ENCODE measurements at regions not wholly inside any gene's neighbourhood (a gene's known extent, or its start where the extent isn't known, plus 50 kb on each side); places are given as distances from the start of the nearest gene placed in this dataset.
"Not testable (repeated sequence)": the region's sequence is repeated elsewhere in the genome, so short reads cannot be mapped to it uniquely, and the experiment has no call there.

- Mint-ChIP-seq H3K4me1 (peaks cover 0 to 2% of the 10 kb centered on the region in 2 donors), H3K4me3 (no peak overlapping the region), H3K36me3 (no peaks in the 10 kb centered on the region), H3K9me3 (peaks cover 0 to 3% (median 0%) of the 10 kb centered on the region in 6 donors), H3K27me3 (ENCODE audit: low read depth in 3 of 3) (peaks cover 2 to 5% (median 2%) of the 10 kb centered on the region in 3 donors), H3K27ac (no peak overlapping the region)
- DNase-seq, result no peak
Measured at GRCh38 chr5:5765066-5765850, 342.8 kb downstream of the ICE1 start.

- no peak overlapping the region for H3K4me3 Mint-ChIP-seq
- no peak for DNase-seq
- peaks cover 2 to 5% (median 2%) of the 10 kb centered on the region in 3 donors for H3K27me3 Mint-ChIP-seq (ENCODE audit: low read depth in 3 of 3)
- H3K9me3 Mint-ChIP-seq, result peaks cover 0 to 2% (median 0%) of the 10 kb centered on the region in 6 donors
- no peaks in the 10 kb centered on the region for H3K4me1 Mint-ChIP-seq
- H3K27ac Mint-ChIP-seq, result no peak overlapping the region
- H3K36me3 Mint-ChIP-seq, result no peaks in the 10 kb centered on the region
Measured at GRCh38 chr5:5764246-5764645, 341.8 kb downstream of the ICE1 start.

- Mint-ChIP-seq H3K27ac (no peak overlapping the region), H3K36me3 (no peaks in the 10 kb centered on the region), H3K4me1 (no peaks in the 10 kb centered on the region), H3K4me3 (no peak overlapping the region), H3K27me3 (ENCODE audit: low read depth in 3 of 3) (peaks cover 1 to 4% (median 2%) of the 10 kb centered on the region in 3 donors), H3K9me3 (peaks cover 0 to 4% (median 1%) of the 10 kb centered on the region in 6 donors)
- DNase-seq, result no peak
Measured at GRCh38 chr5:5756762-5757161, 334.3 kb downstream of the ICE1 start.

- no peak overlapping the region for H3K4me3 Mint-ChIP-seq
- peaks cover 1 to 4% (median 2%) of the 10 kb centered on the region in 3 donors for H3K27me3 Mint-ChIP-seq (ENCODE audit: low read depth in 3 of 3)
- DNase-seq, result no peak
- no peak overlapping the region for H3K27ac Mint-ChIP-seq
- H3K4me1 Mint-ChIP-seq, result no peaks in the 10 kb centered on the region
- H3K9me3 Mint-ChIP-seq, result peaks cover 0 to 4% (median 0%) of the 10 kb centered on the region in 6 donors
- H3K36me3 Mint-ChIP-seq, result no peaks in the 10 kb centered on the region
Measured at GRCh38 chr5:5755888-5756287, 333.4 kb downstream of the ICE1 start.

- H3K9me3 Mint-ChIP-seq, result peaks cover 0 to 7% (median 1%) of the 10 kb centered on the region in 6 donors
- peaks cover 0 to 10% (median 2%) of the 10 kb centered on the region in 3 donors for H3K27me3 Mint-ChIP-seq (ENCODE audit: low read depth in 3 of 3)
- no peak for DNase-seq
- H3K4me1 Mint-ChIP-seq, result no peaks in the 10 kb centered on the region
- H3K36me3 Mint-ChIP-seq, result no peaks in the 10 kb centered on the region
- no peak overlapping the region for H3K27ac Mint-ChIP-seq
- no peak overlapping the region for H3K4me3 Mint-ChIP-seq
Measured at GRCh38 chr5:5752844-5753243, 330.4 kb downstream of the ICE1 start.

- no peak overlapping the region for H3K27ac Mint-ChIP-seq
- H3K4me3 Mint-ChIP-seq, result no peak overlapping the region
- H3K4me1 Mint-ChIP-seq, result no peaks in the 10 kb centered on the region
- H3K27me3 Mint-ChIP-seq (ENCODE audit: low read depth in 3 of 3), result peaks cover 0 to 10% (median 2%) of the 10 kb centered on the region in 3 donors
- no peaks in the 10 kb centered on the region for H3K36me3 Mint-ChIP-seq
- peaks cover 0 to 7% (median 1%) of the 10 kb centered on the region in 6 donors for H3K9me3 Mint-ChIP-seq
- no peak for DNase-seq
Measured at GRCh38 chr5:5751987-5752386, 329.5 kb downstream of the ICE1 start.

GRCh38 chr5:5751498-5751897 is 329.0 kb downstream of the ICE1 start:
- Mint-ChIP-seq H3K4me3 (no peak overlapping the region), H3K36me3 (no peaks in the 10 kb centered on the region), H3K4me1 (no peaks in the 10 kb centered on the region), H3K9me3 (peaks cover 0 to 8% (median 5%) of the 10 kb centered on the region in 6 donors), H3K27me3 (ENCODE audit: low read depth in 3 of 3) (peaks cover 0 to 9% (median under 1%) of the 10 kb centered on the region in 3 donors), H3K27ac (no peak overlapping the region)
- DNase-seq, result no peak

- DNase-seq, result no peak
- Mint-ChIP-seq H3K4me1 (no peaks in the 10 kb centered on the region), H3K9me3 (peaks cover 12 to 31% (median 23%) of the 10 kb centered on the region in 6 donors), H3K27me3 (ENCODE audit: low read depth in 3 of 3) (peaks cover 0 to 2% (median 0%) of the 10 kb centered on the region in 3 donors), H3K36me3 (no peaks in the 10 kb centered on the region), H3K27ac (no peak overlapping the region), H3K4me3 (no peak overlapping the region)
Measured at GRCh38 chr5:5741418-5741817, 318.9 kb downstream of the ICE1 start.

- Mint-ChIP-seq H3K27ac (no peak overlapping the region), H3K27me3 (ENCODE audit: low read depth in 3 of 3) (peaks cover 0 to 2% (median 0%) of the 10 kb centered on the region in 3 donors), H3K36me3 (no peaks in the 10 kb centered on the region), H3K9me3 (peaks cover under 1 to 17% (median 10%) of the 10 kb centered on the region in 6 donors), H3K4me1 (no peaks in the 10 kb centered on the region), H3K4me3 (no peak overlapping the region)
- DNase-seq, result no peak
Measured at GRCh38 chr5:5739490-5739945, 317.0 kb downstream of the ICE1 start.

GRCh38 chr5:5738797-5739489 is 316.5 kb downstream of the ICE1 start:
- Mint-ChIP-seq H3K27ac (no peak overlapping the region), H3K36me3 (no peaks in the 10 kb centered on the region), H3K9me3 (peaks cover 0 to 12% (median 8%) of the 10 kb centered on the region in 6 donors), H3K4me1 (no peaks in the 10 kb centered on the region), H3K4me3 (no peak overlapping the region), H3K27me3 (ENCODE audit: low read depth in 3 of 3) (peaks cover 0 to 2% (median 0%) of the 10 kb centered on the region in 3 donors)
- no peak for DNase-seq

- Mint-ChIP-seq H3K27ac (no peak overlapping the region), H3K4me1 (no peaks in the 10 kb centered on the region), H3K27me3 (ENCODE audit: low read depth in 3 of 3) (peaks cover 0 to 5% (median 0%) of the 10 kb centered on the region in 3 donors), H3K4me3 (no peak overlapping the region), H3K36me3 (no peaks in the 10 kb centered on the region), H3K9me3 (peaks cover 0 to 9% (median under 1%) of the 10 kb centered on the region in 6 donors)
- DNase-seq, result no peak
Measured at GRCh38 chr5:5736007-5736406, 313.5 kb downstream of the ICE1 start.

- H3K9me3 Mint-ChIP-seq, result peaks cover 0 to 12% (median under 1%) of the 10 kb centered on the region in 6 donors
- not testable (repeated sequence) for H3K4me3 Mint-ChIP-seq; H3K4me1 Mint-ChIP-seq; H3K27me3 Mint-ChIP-seq (ENCODE audit: low read depth in 3 of 3); DNase-seq; H3K27ac Mint-ChIP-seq; H3K36me3 Mint-ChIP-seq
Measured at GRCh38 chr5:5733058-5733457, 310.6 kb downstream of the ICE1 start.

GRCh38 chr5:5726401-5726800 is 303.9 kb downstream of the ICE1 start:
- DNase-seq, result no peak
- Mint-ChIP-seq H3K27me3 (ENCODE audit: low read depth in 3 of 3) (peaks cover 0 to 4% (median 2%) of the 10 kb centered on the region in 3 donors), H3K4me1 (no peaks in the 10 kb centered on the region), H3K36me3 (no peaks in the 10 kb centered on the region), H3K9me3 (peaks cover 0 to 5% (median 0%) of the 10 kb centered on the region in 6 donors), H3K27ac (no peak overlapping the region), H3K4me3 (no peak overlapping the region)

- DNase-seq, result no peak
- Mint-ChIP-seq H3K9me3 (no peaks in the 10 kb centered on the region), H3K27me3 (ENCODE audit: low read depth in 3 of 3) (peaks cover 0 to 4% (median 2%) of the 10 kb centered on the region in 3 donors), H3K4me1 (no peaks in the 10 kb centered on the region), H3K27ac (no peak overlapping the region), H3K36me3 (no peaks in the 10 kb centered on the region), H3K4me3 (no peak overlapping the region)
Measured at GRCh38 chr5:5721881-5722280, 299.4 kb downstream of the ICE1 start.
